ENCODE measurements at regions not wholly inside any gene's neighbourhood (a gene's known extent, or its start where the extent isn't known, plus 50 kb on each side); places are given as distances from the start of the nearest gene placed in this dataset.
A peak's percentile ranks its signal among the peaks of the same experiment; 100 is the strongest.

DNA sequence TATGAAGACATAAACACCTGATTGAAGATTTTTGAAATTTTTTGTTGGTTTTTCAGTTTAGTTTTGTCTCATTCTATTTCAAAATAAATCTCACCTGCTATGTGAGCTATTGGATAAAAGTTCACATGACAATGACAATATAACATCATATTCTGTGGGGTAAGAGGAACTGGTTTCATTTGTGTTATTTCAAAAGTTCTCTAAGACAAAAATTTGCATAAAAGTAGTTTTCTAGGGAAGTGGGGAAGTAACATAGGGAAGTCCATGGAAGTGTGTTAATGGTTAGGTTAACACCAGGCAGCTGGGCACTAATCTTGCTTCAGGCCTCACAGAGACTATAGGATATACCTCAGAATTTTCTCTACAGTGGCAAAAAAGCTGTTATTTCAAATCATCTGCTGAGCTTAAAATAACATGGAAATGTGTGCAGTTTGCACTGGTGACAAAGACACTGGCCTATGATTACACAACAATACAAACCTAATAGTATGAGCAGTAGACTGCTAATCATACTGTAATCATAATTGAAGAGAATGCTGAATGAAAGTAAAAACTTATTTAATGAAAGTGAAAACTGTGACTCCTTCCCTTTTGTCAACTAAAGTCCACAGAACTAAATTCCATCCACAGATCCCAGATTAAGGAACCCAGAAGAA lies 710.6 kb upstream of the TMEM132C start:
- no peak overlapping the region for H2AFZ ChIP-seq (ENCODE audit: low read length)
- no peaks in the 10 kb centered on the region for H3K27me3 ChIP-seq (ENCODE audit: insufficient read depth, low read length)
- no peak overlapping the region for H3K27ac ChIP-seq (ENCODE audit: low read depth, low read length, poor library complexity, severe bottlenecking)
- no peak overlapping the region for H3K9ac ChIP-seq (ENCODE audit: low read length)
- no peaks in the 10 kb centered on the region for H3K4me1 ChIP-seq (ENCODE audit: insufficient read depth, low read length, severe bottlenecking)
- no peaks in the 10 kb centered on the region for H3K9me3 ChIP-seq (ENCODE audit: low read length)
- no peaks in the 10 kb centered on the region for H4K20me1 ChIP-seq (ENCODE audit: insufficient read depth, low read length)
- no peaks in the 10 kb centered on the region for H3F3A ChIP-seq (ENCODE audit: insufficient read depth, low read length)
- no peak overlapping the region for H3K4me3 ChIP-seq (ENCODE audit: low read depth, low read length, poor library complexity, severe bottlenecking)
- TF ChIP-seq EZH2 (IDR thresholded peaks at IDR 0.05; ENCODE audit: borderline replicate concordance, low read length), result no peak
- TF ChIP-seq, protein P1, sequence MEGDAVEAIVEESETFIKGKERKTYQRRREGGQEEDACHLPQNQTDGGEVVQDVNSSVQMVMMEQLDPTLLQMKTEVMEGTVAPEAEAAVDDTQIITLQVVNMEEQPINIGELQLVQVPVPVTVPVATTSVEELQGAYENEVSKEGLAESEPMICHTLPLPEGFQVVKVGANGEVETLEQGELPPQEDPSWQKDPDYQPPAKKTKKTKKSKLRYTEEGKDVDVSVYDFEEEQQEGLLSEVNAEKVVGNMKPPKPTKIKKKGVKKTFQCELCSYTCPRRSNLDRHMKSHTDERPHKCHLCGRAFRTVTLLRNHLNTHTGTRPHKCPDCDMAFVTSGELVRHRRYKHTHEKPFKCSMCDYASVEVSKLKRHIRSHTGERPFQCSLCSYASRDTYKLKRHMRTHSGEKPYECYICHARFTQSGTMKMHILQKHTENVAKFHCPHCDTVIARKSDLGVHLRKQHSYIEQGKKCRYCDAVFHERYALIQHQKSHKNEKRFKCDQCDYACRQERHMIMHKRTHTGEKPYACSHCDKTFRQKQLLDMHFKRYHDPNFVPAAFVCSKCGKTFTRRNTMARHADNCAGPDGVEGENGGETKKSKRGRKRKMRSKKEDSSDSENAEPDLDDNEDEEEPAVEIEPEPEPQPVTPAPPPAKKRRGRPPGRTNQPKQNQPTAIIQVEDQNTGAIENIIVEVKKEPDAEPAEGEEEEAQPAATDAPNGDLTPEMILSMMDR (IDR thresholded peaks at IDR 0.05; ENCODE audit: low read length), result no peak
- H3K79me2 ChIP-seq (ENCODE audit: insufficient read depth, low read length), result no peaks in the 10 kb centered on the region
- no peaks in the 10 kb centered on the region for H3K9me2 ChIP-seq (ENCODE audit: low read depth, low read length)
- H3K4me2 ChIP-seq (ENCODE audit: low read length), result no peak overlapping the region
- H3K36me3 ChIP-seq (ENCODE audit: insufficient read depth, low read length), result no peaks in the 10 kb centered on the region

DNA sequence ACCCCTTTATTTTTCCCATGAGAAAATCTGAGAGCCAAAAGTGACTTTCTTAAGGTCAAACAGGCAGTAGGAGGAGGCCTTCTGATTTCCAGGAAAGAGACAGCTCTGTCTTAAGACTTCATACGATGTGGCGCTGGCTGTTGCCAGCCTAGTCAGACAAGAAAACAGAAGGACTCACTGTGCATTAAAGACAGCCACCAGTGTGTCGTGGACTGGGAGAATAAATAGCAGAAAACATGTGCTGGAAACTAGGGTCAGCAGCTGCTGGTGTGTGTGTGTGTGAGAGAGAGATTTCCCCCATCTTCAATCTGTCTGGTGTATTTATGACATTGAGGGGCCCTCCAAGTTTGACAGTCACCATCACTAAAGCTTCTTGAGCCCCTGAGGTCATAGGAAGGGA lies 708.6 kb upstream of the TMEM132C start:
- H3K4me2 ChIP-seq (ENCODE audit: low read length), result no peak overlapping the region
- no peak overlapping the region for H3K4me3 ChIP-seq (ENCODE audit: low read depth, low read length, poor library complexity, severe bottlenecking)
- H2AFZ ChIP-seq (ENCODE audit: low read length), result no peak overlapping the region
- TF ChIP-seq, protein P1 (IDR thresholded peaks at IDR 0.05; ENCODE audit: low read length), result no peak
- no peak for TF ChIP-seq EZH2 (IDR thresholded peaks at IDR 0.05; ENCODE audit: borderline replicate concordance, low read length)
- no peaks in the 10 kb centered on the region for H3K9me2 ChIP-seq (ENCODE audit: low read depth, low read length)
- H4K20me1 ChIP-seq (ENCODE audit: insufficient read depth, low read length), result no peaks in the 10 kb centered on the region
- H3K27ac ChIP-seq (ENCODE audit: low read depth, low read length, poor library complexity, severe bottlenecking), result no peak overlapping the region
- no peak overlapping the region for H3K9ac ChIP-seq (ENCODE audit: low read length)
- H3K4me1 ChIP-seq (ENCODE audit: insufficient read depth, low read length, severe bottlenecking), result no peaks in the 10 kb centered on the region
- no peaks in the 10 kb centered on the region for H3K27me3 ChIP-seq (ENCODE audit: insufficient read depth, low read length)
- no peaks in the 10 kb centered on the region for H3K36me3 ChIP-seq (ENCODE audit: insufficient read depth, low read length)
- H3K79me2 ChIP-seq (ENCODE audit: insufficient read depth, low read length), result no peaks in the 10 kb centered on the region
- no peaks in the 10 kb centered on the region for H3F3A ChIP-seq (ENCODE audit: insufficient read depth, low read length)
- H3K9me3 ChIP-seq (ENCODE audit: low read length), result no peaks in the 10 kb centered on the region

DNA sequence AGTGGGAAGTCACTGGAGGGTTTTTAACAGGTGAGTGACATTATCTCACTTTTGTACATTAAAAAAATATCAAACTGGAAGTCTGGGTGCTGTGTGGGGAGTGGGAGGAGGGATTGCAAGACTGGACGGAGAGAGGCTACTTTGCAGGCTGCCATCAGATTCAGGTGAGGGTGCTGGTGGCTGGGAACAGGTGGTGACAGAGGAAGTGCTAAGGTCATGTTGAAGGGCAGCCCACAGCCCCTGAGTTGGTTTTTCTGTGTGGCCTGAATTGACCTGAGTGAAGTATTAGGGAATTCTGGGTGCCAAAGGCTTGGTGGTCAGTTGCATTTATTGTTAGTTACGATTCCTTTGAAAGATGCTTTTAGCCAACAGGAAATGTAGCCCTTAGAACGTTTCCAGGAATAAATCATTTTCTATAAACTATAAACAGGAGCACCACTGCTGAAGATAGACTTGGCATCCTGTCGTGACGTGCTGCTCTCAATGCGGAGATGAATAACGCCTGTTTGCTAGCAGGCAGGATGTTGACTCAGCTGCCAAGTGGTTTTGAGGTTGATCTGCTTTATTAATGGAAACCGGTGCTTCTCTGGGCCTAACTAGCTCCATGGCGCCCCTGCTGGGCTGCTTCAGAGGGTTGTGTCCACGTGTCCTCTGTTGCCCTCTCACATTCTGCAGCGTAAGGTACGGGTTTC lies 707.5 kb upstream of the TMEM132C start:
- Histone ChIP-seq H3K4me2 (ENCODE audit: low read length) (no peak overlapping the region), H4K20me1 (ENCODE audit: insufficient read depth, low read length) (no peaks in the 10 kb centered on the region), H3F3A (ENCODE audit: insufficient read depth, low read length) (no peaks in the 10 kb centered on the region), H2AFZ (ENCODE audit: low read length) (no peak overlapping the region), H3K9me3 (ENCODE audit: low read length) (no peaks in the 10 kb centered on the region), H3K4me1 (ENCODE audit: insufficient read depth, low read length, severe bottlenecking) (no peaks in the 10 kb centered on the region), H3K36me3 (ENCODE audit: insufficient read depth, low read length) (no peaks in the 10 kb centered on the region), H3K27me3 (ENCODE audit: insufficient read depth, low read length) (no peaks in the 10 kb centered on the region), H3K4me3 (ENCODE audit: low read depth, low read length, poor library complexity, severe bottlenecking) (no peak overlapping the region), H3K27ac (ENCODE audit: low read depth, low read length, poor library complexity, severe bottlenecking) (no peak overlapping the region), H3K9ac (ENCODE audit: low read length) (no peak overlapping the region), H3K79me2 (ENCODE audit: insufficient read depth, low read length) (no peaks in the 10 kb centered on the region), H3K9me2 (ENCODE audit: low read depth, low read length) (no peaks in the 10 kb centered on the region)
- TF ChIP-seq EZH2 (IDR thresholded peaks at IDR 0.05; ENCODE audit: borderline replicate concordance, low read length), result no peak
- TF ChIP-seq, protein P1 (IDR thresholded peaks at IDR 0.05; ENCODE audit: low read length), result peak; percentile 44; the same call in 1 of the 2 replicates
